Umbilical cord (tissue), 1 donor: ENCODE measurements at regions not wholly inside any gene's neighbourhood (a gene's known extent, or its start where the extent isn't known, plus 50 kb on each side); places are given as distances from the start of the nearest gene placed in this dataset.
"Not testable (repeated sequence)": the region's sequence is repeated elsewhere in the genome, so short reads cannot be mapped to it uniquely, and the experiment has no call there.

Experiments
- DNase-seq: peaks from one replicate; pipeline ENCODE4 v3.0.0-alpha.2; 2015; ENCODE audit warnings: low spot score

GRCh38 chr4:81314897-81315470 is 100.0 kb upstream of the PRKG2 start:
- DNase-seq, result no peak

- DNase-seq, result no peak
Measured at GRCh38 chr4:81314196-81314896, 99.3 kb upstream of the PRKG2 start.

GRCh38 chr4:81307991-81308390 is 93.0 kb upstream of the PRKG2 start:
- DNase-seq, result no peak

- no peak for DNase-seq
Measured at GRCh38 chr4:81304871-81305270, 89.8 kb upstream of the PRKG2 start.

- DNase-seq, result not testable (repeated sequence)
Measured at GRCh38 chr4:81300352-81300751, 85.3 kb upstream of the PRKG2 start.

- no peak for DNase-seq
Measured at GRCh38 chr4:81290813-81291212, 75.8 kb upstream of the PRKG2 start.

GRCh38 chr4:81287101-81287500 is 72.1 kb upstream of the PRKG2 start:
- DNase-seq, result no peak

- DNase-seq, result no peak
Measured at GRCh38 chr4:81282131-81282530, 67.1 kb upstream of the PRKG2 start.

GRCh38 chr4:81274460-81274859 is 59.4 kb upstream of the PRKG2 start:
- DNase-seq, result no peak

GRCh38 chr4:81272671-81273070 is 57.6 kb upstream of the PRKG2 start:
- DNase-seq, result no peak
